A549 (cell line): ENCODE measurements at regions not wholly inside any gene's neighbourhood (a gene's known extent, or its start where the extent isn't known, plus 50 kb on each side); places are given as distances from the start of the nearest gene placed in this dataset.

Experiments used
- EHF ChIP-seq: fragments of 250-450 bp; sonication (Bioruptor Pico); IDR thresholded peaks from 2 replicates; pipeline ENCODE4 v1.5.0; 2020; ENCODE audit warnings: mild to moderate bottlenecking
- EHMT2 ChIP-seq: fragments of 200-600 bp; sonication (generic); IDR thresholded peaks from 2 replicates; pipeline ENCODE4 v1.6.1; 2016; ENCODE audit warnings: antibody characterized with exemption, low read depth, mild to moderate bottlenecking, moderate library complexity
- EP300 ChIP-seq, 2 experiments: fragments of >200 bp; sonication (Bioruptor Twin); formaldehyde crosslinking; IDR thresholded peaks; 2 replicates in 1 of 2; 3 replicates in 1 of 2; pipeline ENCODE4 v1.6.1; 2016 to 2017
- HDAC2 ChIP-seq: fragments of 200-600 bp; sonication (generic); IDR thresholded peaks from 2 replicates; pipeline ENCODE4 v1.6.1; 2016
- HEYL ChIP-seq: fragments of 250-450 bp; sonication (Bioruptor Pico); IDR thresholded peaks from 2 replicates; pipeline ENCODE4 v1.8.0; 2021; ENCODE audit warnings: mild to moderate bottlenecking, moderate library complexity
- HOXB13 ChIP-seq: fragments of 250-450 bp; sonication (Bioruptor Pico); IDR thresholded peaks from 2 replicates; pipeline ENCODE4 v1.5.0; 2020; ENCODE audit warnings: low read depth, mild to moderate bottlenecking, moderate library complexity
- POLR2A ChIP-seq: IDR thresholded peaks from 2 replicates; pipeline ENCODE4 v1.6.1; 2012; ENCODE audit warnings: mild to moderate bottlenecking, low read length
- TF ChIP-seq, protein P1 (sequence below): fragments of 250-450 bp; sonication (Bioruptor Pico); IDR thresholded peaks from 2 replicates; pipeline ENCODE4 v1.5.0; 2021; ENCODE audit warnings: mild to moderate bottlenecking, moderate library complexity, borderline replicate concordance
- TF ChIP-seq, protein P2 (sequence below): fragments of >200 bp; sonication (Bioruptor Twin); formaldehyde crosslinking; IDR thresholded peaks from 3 replicates; pipeline ENCODE4 v1.5.1; 2016

DNA sequence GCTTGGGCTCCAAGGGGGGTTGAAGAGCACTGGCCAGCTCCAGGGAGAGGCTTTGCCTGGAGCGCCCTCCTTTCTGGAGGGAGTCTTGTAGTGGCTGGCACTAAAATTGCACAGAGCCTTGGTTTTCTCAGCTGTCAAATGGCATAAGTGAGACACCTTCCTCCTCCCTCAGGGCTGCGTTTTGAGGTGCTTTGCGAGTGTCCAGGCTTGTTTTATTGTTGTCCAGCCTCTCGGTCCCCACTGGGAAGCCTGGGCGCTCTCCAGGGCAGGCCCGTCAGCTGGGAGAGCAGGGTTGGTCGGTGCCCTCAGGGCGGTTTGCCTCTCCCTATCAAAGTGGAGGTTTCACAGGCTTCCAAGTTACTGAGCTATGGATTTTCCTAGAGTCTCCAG lies 149.3 kb upstream of the B3GAT1 start:
- TF ChIP-seq EHMT2, result no peak
- TF ChIP-seq HEYL (CRISPR knock-in tag), result no peak
- TF ChIP-seq, protein P1, sequence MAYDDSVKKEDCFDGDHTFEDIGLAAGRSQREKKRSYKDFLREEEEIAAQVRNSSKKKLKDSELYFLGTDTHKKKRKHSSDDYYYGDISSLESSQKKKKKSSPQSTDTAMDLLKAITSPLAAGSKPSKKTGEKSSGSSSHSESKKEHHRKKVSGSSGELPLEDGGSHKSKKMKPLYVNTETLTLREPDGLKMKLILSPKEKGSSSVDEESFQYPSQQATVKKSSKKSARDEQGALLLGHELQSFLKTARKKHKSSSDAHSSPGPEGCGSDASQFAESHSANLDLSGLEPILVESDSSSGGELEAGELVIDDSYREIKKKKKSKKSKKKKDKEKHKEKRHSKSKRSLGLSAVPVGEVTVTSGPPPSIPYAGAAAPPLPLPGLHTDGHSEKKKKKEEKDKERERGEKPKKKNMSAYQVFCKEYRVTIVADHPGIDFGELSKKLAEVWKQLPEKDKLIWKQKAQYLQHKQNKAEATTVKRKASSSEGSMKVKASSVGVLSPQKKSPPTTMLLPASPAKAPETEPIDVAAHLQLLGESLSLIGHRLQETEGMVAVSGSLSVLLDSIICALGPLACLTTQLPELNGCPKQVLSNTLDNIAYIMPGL (CRISPR knock-in tag), result no peak
- no peak for TF ChIP-seq EHF (CRISPR knock-in tag)
- TF ChIP-seq, protein P2, sequence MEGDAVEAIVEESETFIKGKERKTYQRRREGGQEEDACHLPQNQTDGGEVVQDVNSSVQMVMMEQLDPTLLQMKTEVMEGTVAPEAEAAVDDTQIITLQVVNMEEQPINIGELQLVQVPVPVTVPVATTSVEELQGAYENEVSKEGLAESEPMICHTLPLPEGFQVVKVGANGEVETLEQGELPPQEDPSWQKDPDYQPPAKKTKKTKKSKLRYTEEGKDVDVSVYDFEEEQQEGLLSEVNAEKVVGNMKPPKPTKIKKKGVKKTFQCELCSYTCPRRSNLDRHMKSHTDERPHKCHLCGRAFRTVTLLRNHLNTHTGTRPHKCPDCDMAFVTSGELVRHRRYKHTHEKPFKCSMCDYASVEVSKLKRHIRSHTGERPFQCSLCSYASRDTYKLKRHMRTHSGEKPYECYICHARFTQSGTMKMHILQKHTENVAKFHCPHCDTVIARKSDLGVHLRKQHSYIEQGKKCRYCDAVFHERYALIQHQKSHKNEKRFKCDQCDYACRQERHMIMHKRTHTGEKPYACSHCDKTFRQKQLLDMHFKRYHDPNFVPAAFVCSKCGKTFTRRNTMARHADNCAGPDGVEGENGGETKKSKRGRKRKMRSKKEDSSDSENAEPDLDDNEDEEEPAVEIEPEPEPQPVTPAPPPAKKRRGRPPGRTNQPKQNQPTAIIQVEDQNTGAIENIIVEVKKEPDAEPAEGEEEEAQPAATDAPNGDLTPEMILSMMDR, result no peak
- TF ChIP-seq POLR2A, result no peak
- TF ChIP-seq HOXB13 (CRISPR knock-in tag), result no peak
- TF ChIP-seq EP300 (IDR thresholded peaks at IDR 0.05), result no peak
- TF ChIP-seq HDAC2, result no peak
